ENCODE measurements at regions not wholly inside any gene's neighbourhood (a gene's known extent, or its start where the extent isn't known, plus 50 kb on each side); places are given as distances from the start of the nearest gene placed in this dataset.

GRCh38 chr11:79926707-79927106, 485.9 kb upstream of the TENM4 start:
- Mint-ChIP-seq H3K4me3 (no peak overlapping the region), H3K27me3 (ENCODE audit: low read depth) (no peaks in the 10 kb centered on the region), H3K4me1 (no peaks in the 10 kb centered on the region), H3K27ac (ENCODE audit: unreplicated experiment) (no peak overlapping the region), H3K9me3 (no peaks in the 10 kb centered on the region), H3K36me3 (ENCODE audit: low read depth) (no peaks in the 10 kb centered on the region)
- no peak for TF ChIP-seq CTCF (conservative IDR thresholded peaks at IDR 0.05)
- DNase-seq (ENCODE audit: low read depth, low spot score): no peak

- Mint-ChIP-seq H3K4me3 (no peak overlapping the region), H3K27ac (ENCODE audit: unreplicated experiment) (no peak overlapping the region), H3K36me3 (ENCODE audit: low read depth) (no peaks in the 10 kb centered on the region), H3K9me3 (no peaks in the 10 kb centered on the region), H3K4me1 (no peaks in the 10 kb centered on the region), H3K27me3 (ENCODE audit: low read depth) (no peaks in the 10 kb centered on the region)
- no peak for TF ChIP-seq CTCF (conservative IDR thresholded peaks at IDR 0.05)
- no peak for DNase-seq (ENCODE audit: low read depth, low spot score)
These were observed 484.7 kb upstream of the TENM4 start for GRCh38 chr11:79925570-79925969.

GRCh38 chr11:79922641-79923040, 481.8 kb upstream of the TENM4 start:
- TF ChIP-seq CTCF (conservative IDR thresholded peaks at IDR 0.05): no peak
- no peaks in the 10 kb centered on the region for H3K36me3 Mint-ChIP-seq (ENCODE audit: low read depth)

GRCh38 chr11:79920480-79920879, 479.6 kb upstream of the TENM4 start:
- Mint-ChIP-seq H3K9me3 (peaks cover 4% of the 10 kb centered on the region), H3K4me3 (no peak overlapping the region), H3K4me1 (no peaks in the 10 kb centered on the region), H3K36me3 (ENCODE audit: low read depth) (no peaks in the 10 kb centered on the region), H3K27me3 (ENCODE audit: low read depth) (no peaks in the 10 kb centered on the region), H3K27ac (ENCODE audit: unreplicated experiment) (no peak overlapping the region)
- no peak for TF ChIP-seq CTCF (conservative IDR thresholded peaks at IDR 0.05)
- DNase-seq (ENCODE audit: low read depth, low spot score): no peak

More at GRCh38 chr11:79922641-79923040, 481.8 kb upstream of the TENM4 start:
- Mint-ChIP-seq H3K27ac (ENCODE audit: unreplicated experiment) (no peak overlapping the region), H3K4me3 (no peak overlapping the region), H3K4me1 (no peaks in the 10 kb centered on the region), H3K27me3 (ENCODE audit: low read depth) (no peaks in the 10 kb centered on the region), H3K9me3 (no peaks in the 10 kb centered on the region)
- no peak for DNase-seq (ENCODE audit: low read depth, low spot score)

- H3K4me3 Mint-ChIP-seq: no peak overlapping the region
- H3K4me1 Mint-ChIP-seq: no peaks in the 10 kb centered on the region
- no peak overlapping the region for H3K27ac Mint-ChIP-seq (ENCODE audit: unreplicated experiment)
- DNase-seq (ENCODE audit: low read depth, low spot score): no peak
- no peak for TF ChIP-seq CTCF (conservative IDR thresholded peaks at IDR 0.05)
- H3K9me3 Mint-ChIP-seq: peaks cover 4% of the 10 kb centered on the region
- H3K36me3 Mint-ChIP-seq (ENCODE audit: low read depth): no peaks in the 10 kb centered on the region
- no peaks in the 10 kb centered on the region for H3K27me3 Mint-ChIP-seq (ENCODE audit: low read depth)
These were observed 478.5 kb upstream of the TENM4 start for GRCh38 chr11:79919350-79919749.

- Mint-ChIP-seq H3K27me3 (ENCODE audit: low read depth) (no peaks in the 10 kb centered on the region), H3K4me1 (no peaks in the 10 kb centered on the region), H3K27ac (ENCODE audit: unreplicated experiment) (no peak overlapping the region), H3K9me3 (peaks cover 4% of the 10 kb centered on the region), H3K4me3 (no peak overlapping the region), H3K36me3 (ENCODE audit: low read depth) (no peaks in the 10 kb centered on the region)
- no peak for TF ChIP-seq CTCF (conservative IDR thresholded peaks at IDR 0.05)
- DNase-seq (ENCODE audit: low read depth, low spot score): no peak
These were observed 478.0 kb upstream of the TENM4 start for GRCh38 chr11:79918846-79919245.

Measured in neural crest cell (in vitro differentiated cells).